C4-2B (cell line): ENCODE measurements at regions not wholly inside any gene's neighbourhood (a gene's known extent, or its start where the extent isn't known, plus 50 kb on each side); places are given as distances from the start of the nearest gene placed in this dataset.

Source experiments
- CTCF ChIP-seq: fragments of 450-650 bp; conservative IDR thresholded peaks from 2 replicates; pipeline ENCODE4 v1.5.1; 2017; ENCODE audit warnings: mild to moderate bottlenecking
- ZFX ChIP-seq: fragments of 450-650 bp; IDR thresholded peaks from 2 replicates; pipeline ENCODE4 v1.6.1; 2017

GRCh38 chr5:117955831-117956230 lies 1032.5 kb downstream of the DTWD2 start:
- TF ChIP-seq CTCF (no peak), ZFX (no peak)
